Posterior vena cava (tissue), 2 donors: ENCODE measurements at regions not wholly inside any gene's neighbourhood (a gene's known extent, or its start where the extent isn't known, plus 50 kb on each side); places are given as distances from the start of the nearest gene placed in this dataset.

Experiments
- DNase-seq: peaks from one replicate; pipeline ENCODE4 v3.0.0-alpha.2; 2020; ENCODE audit warnings: low spot score
- intact Hi-C, 2 donors: fragments of 100-400 bp; cut with DNase I; formaldehyde crosslinking; loops; one replicate each; pipeline versions ENCODE4 v1.14.1 to v1.14.2; 2022 to 2023
- donor health status: DM: yes; HTN: yes; CAD: no.
- donor health status: DM: yes; HTN: yes; CAD: no.

DNA sequence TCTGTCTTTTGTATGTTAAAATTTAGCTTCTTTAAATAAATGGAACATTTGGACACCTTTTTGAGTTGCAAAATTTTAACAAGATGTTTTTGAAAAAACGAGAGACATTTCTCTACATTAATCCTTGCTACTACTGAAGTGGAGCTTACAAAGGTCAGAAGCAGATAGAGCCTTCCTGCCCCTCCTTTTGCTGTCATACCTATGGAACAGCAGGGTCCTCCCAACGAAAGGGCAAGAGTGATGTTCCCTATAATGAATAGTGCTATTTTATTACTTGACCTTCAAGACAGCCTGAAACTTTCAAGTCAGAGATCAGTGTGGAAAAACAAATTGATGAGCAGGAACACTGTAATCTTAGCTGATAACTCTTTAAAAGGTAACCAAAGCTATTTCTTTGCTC, 1538.9 kb downstream of the PLA2G4A start:
- intact Hi-C loops = no loop called here
- DNase-seq = no peak

DNA sequence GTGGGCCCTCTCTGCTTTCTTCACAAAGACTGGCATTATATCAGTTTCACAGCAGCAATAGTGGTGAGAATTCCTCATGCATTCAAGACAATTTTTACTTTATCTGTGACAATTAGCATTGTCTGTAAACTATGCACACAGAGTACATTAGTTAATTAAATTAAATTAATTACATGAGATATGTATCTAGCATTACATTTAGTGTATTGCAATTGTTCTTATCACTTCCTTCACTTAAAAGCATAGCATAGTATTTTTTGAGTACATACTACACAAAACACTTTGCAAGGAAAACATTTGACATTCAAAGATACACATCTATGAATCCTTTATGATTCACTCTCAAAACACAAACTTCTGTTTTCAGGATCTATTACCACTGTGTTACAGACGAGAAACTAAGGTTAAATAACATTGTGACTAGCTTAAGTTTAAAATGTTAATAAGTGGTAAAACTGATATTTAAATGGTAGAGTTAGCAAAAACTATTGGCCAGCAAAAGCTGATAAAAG, 1542.6 kb downstream of the PLA2G4A start:
- intact Hi-C loops = no loop called here
- DNase-seq = no peak

DNA sequence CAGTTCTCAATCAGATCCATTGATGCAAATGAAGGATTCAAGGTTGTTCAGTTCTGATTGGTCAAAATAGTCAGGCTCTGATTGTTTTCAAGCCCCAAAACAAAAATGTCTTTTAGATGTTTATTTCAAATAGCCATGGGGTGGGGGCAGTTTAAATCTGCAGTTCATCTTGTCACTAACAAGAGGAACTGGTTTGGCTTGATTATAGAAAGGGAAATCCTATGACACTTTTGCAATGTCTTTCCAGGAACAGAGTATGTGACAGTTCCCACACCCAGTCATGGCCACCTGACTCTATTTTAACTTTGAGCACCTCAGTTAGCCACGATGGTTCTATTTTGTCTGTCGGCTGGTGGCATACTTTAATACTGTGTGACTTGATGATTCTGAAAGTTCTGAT, 1544.1 kb downstream of the PLA2G4A start:
- no peak for DNase-seq
- intact Hi-C loops = no loop called here

DNA sequence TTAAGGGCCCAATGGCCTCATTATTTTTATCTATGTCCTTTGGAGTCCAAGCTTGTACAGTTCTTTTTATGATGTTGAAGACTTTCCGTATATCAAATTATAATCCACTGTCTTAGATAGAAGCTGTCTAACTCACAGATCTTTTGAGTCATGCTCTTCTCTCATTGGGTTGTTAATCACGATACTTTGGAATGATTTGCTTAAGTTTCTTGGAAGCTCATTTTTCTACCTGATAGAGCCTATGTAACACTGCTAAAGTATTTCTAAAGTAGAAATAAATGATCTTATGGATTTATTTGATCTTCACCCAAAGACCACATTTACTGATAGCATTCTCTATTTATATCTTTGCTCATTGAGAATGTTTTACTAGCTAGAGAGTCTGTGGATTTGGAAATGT, 1554.1 kb downstream of the PLA2G4A start:
- intact Hi-C loops = no loop called here
- DNase-seq = no peak

DNA sequence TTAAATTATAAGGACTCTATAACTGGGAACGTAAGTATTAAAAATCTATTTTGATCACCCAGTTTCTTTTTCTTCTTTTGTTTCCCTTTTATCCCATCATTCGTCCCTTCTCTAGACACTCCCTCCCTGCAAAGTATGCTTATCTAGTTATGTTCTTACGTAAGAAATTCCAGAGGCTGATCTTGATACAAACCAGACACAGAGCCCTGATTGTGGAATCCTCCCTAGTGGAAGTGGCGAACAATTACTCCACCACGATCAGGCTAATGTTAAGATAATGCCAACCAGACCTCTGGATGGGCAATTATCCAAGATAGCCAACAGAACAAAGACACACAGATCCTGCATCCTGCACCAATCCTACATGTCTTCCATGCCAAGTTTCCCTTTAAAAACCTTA, 1557.4 kb downstream of the PLA2G4A start:
- no peak for DNase-seq
- intact Hi-C loops = no loop called here

DNA sequence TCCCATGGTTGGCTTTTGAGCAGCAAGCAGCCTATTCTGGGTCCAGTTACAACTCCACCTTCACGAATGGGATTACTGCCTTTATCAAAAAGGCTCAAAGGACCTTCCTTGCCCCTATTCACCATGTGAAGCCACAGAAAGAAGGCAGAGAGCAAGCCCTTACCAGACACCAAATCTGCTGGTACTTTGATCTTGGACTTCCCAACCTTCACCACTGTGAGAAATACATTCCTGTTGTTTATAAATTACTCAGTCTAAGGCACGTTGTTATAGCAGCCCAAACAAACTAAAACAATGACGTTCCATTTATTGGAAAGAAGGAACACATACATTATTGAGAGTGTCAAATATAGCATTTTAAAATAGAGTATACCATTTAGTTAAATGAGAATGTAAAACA, 1557.9 kb downstream of the PLA2G4A start:
- intact Hi-C loops = no loop called here
- DNase-seq = no peak

DNA sequence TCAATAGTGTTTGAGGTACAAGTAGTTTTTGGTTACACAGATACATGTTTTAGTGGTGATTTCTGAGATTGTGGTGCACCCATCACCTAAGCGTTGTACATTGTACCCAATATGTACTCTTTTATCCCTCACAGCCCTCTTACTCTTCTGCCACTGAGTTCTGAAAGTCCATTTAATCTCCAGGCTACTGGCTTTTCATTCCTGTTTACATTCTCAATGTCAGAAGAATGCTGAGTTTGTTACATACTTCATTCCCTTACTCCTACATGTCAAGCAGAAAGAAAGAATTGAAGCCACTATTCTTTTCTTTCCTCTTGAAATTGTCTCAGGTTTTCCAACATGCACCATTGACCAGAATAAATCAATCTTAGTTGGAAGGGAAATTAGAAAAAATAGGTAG, 1565.9 kb downstream of the PLA2G4A start:
- no peak for DNase-seq
- intact Hi-C loops = no loop called here

DNA sequence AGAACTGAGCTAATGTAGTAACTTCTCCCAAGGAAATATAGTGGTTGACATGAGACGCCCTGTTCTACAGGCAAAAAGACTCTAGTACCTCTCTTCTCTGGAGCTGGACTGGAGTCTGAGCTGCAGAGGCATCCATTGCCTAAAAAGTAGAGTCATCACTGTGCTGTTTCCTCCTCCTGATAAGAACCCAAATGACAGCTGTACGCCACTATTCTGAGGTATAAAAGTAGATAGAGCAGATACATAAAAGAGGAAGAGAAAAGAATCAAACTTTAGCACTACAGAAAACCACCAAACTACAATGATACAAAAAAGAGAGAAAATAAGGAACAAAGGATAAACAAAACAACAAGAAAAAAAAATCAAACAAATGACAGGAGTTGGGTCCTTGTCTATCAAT, 1568.8 kb downstream of the PLA2G4A start:
- intact Hi-C loops = no loop called here
- DNase-seq = no peak

DNA sequence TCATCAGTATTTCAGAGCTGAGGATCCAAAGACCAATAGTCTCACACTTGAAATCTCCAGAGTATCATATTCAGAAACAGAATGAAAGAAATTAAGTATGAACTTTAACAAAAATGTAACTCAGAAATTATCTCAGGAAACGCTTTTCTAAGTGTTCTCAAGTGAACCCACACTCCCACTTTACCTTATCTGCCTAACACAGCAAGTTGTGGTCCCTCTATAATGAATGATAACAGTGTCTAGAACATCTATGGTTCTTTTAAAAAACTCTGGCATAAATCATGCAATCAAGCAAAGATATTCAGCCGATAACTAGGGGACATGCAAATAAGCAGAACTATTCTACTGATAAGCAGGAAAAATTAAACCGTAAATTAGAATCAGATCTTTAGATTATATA, 1574.2 kb downstream of the PLA2G4A start:
- intact Hi-C loops = no loop called here
- no peak for DNase-seq

DNA sequence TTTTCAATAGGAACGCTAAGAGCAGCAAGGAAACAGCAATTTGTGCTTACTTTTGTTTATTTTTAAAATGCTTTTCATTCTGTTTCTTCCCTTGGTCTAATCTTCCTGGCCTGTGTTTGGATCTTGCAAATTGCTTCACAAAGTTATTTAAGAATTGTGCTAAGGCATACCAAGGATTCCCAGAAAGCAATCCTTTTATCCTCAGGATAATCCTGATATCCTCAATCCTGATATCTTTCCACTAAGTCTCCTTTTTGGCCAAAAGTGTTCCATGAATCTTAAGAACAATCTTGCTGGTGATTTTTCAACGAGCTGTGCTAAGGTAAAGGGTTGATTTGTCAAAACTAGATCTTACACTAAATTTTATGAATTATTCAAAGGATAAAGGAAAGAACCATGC, 1577.9 kb downstream of the PLA2G4A start:
- no peak for DNase-seq
- intact Hi-C loops = no loop called here

DNA sequence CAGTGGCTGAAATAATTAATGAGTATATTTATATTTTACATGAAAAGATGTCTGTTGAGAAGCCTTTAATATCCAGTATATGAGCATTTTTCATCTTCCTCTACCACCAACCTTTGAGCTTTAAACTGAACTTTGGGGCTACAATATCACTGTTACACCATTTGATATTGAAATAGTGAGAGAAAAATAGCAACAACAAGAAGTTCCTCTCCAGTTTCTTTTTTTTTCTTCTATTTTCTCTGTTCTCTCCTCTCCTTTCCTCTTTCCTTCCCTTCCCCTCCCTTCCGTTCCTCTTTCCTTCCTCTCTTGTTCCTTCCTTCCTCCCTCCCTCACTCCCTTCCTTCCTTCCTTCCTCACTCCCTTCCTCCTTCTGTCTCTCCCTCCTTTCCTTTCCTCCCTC, 1591.4 kb downstream of the PLA2G4A start:
- no peak for DNase-seq
- intact Hi-C loops = no loop called here

DNA sequence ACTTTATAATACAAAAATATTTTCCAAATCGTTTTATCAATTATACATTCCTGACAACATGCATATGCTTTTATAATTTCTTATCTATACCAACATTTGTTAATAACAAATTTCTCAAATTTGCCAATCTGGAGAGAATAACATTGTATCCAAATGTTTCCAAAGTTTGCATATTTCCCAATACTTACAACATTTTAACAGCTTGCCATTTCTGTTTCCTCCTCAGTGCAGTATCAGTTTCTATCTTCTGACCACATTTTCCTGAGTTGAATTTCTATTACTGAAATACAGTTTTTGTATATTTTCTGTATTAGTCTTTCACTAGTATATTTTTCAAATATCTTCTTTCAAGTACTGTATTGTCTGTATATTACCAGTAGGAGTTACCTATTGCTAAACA, 1594.3 kb downstream of the PLA2G4A start:
- intact Hi-C loops = no loop called here
- no peak for DNase-seq

DNA sequence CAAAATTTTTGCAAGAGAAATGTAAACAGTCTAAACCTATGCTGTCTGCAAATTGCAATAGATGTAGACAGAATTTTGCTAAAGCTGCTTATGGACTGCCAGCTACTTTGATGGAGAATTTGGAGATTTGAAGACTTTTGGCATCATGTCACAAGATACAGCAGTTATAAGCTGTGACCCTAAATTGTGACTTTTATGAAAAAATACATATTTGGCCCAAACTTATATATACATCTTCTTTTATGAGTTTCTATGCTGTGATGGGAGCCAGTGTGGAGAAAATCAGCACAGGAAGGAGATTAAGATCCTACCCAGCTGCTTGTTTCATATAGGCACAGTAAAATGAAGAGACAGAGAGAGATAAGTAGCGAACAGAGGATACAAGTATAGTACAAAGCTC, 1595.4 kb downstream of the PLA2G4A start:
- intact Hi-C loops = no loop called here
- DNase-seq = no peak

DNA sequence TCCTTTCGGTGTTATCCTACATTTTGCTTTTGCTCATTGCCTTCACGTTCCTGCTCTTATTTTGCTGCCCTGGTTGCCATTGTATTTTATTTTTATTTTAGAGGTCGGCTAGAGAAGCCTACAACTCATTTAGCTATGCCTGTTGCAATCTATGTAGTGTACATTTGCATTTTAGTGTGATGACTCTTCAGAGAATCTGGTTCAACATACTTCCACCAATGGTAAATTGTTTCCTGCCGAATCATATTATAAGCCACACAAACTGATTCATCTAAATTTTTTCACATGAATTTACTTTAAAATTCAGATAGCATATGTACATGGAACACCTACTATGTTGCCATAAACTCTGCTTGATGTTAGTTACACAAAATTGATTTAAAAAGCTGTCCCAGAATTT, 1596.9 kb downstream of the PLA2G4A start:
- intact Hi-C loops = no loop called here
- DNase-seq = no peak

DNA sequence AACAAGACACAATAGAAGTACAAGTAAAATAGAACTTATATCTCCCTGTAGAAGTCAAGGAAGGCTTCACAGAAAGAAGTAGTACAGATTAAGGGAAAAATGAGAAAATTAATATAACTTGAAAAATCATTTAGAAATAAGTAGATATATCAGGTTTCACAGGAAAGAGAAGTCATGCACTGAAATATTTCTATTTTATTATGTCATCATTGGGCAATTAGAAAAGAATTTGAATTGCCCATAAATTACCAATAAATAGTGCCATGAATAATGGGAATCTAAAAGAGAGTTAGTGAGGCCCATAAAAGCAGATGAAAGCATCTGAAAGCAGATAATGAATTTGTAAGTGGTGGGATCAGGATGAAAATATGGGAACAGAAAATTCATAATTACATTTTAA, 1597.8 kb downstream of the PLA2G4A start:
- intact Hi-C loops = no loop called here
- no peak for DNase-seq

DNA sequence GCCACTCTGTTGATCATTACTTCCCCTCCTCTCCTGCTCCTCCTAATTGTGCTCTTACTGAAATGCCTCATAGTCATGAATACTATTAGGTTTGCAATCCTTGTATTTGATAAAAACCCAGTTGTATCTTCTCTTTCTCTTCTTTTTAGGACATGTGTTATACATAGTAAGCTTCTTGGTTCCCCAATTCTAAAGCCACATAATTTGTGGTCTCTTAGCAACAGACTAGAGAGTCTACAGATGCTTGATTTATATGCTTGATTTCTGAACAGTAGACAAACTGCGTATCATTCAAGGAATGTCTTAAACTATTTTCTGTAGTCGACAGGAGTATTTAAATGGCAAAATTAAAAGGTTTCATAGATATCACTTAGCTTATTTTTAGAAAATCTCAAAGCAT, 1598.9 kb downstream of the PLA2G4A start:
- no peak for DNase-seq
- intact Hi-C loops = no loop called here

DNA sequence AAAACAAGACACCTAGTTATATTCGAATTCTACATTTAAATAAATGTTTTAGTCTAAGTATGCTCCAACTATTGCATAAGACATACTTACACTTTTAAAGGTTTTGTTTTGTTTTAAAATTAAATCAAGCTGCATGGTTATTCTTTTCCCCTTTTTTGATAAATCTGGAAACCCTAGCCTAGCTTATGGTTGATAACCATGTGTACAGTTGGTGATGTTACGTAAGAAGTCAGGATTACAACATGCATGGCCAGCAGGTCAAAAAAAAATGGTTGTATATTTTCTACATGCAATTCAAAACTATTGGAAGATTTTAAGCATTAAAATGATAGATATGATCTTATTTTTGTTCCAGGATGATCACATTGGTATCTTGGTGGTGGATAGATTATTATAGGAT, 1600.6 kb downstream of the PLA2G4A start:
- DNase-seq = no peak
- intact Hi-C loops = no loop called here

DNA sequence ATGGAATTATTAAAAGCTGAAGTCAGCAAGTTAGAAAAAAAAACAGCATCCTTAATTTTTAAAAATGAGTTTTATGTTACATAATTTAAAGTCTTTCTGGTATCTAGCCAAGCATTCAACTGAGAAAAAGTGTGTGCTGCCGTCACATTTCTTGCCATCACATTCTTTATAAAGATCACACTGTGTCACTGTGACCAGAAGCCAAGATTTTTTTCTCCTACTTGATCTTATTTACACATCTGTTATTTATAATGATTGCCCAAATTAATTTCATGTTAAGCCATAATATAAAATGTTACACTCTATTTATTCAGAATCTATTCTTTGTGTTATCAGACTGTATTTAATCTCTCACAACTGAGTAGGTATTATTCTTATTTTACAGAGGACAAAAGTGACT, 1603.7 kb downstream of the PLA2G4A start:
- DNase-seq = no peak
- intact Hi-C loops = no loop called here

DNA sequence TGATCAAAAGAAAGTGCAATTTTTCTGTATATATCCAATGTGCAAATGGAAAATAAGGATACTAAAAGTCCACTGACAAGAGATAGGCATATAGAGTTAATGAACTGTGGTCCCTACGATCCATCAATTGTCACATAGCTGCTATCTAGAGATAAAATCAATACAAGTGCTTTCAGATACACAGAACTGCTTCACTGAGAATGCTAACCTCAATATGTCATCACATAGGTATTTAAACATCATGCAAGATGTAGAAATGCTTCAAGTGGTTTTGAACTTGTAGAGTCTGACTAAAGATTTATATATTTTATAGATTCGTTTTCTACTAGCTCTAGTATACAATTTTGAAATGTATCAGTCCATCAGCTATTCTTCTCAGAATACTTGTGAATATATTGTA, 1604.7 kb downstream of the PLA2G4A start:
- intact Hi-C loops = no loop called here

DNA sequence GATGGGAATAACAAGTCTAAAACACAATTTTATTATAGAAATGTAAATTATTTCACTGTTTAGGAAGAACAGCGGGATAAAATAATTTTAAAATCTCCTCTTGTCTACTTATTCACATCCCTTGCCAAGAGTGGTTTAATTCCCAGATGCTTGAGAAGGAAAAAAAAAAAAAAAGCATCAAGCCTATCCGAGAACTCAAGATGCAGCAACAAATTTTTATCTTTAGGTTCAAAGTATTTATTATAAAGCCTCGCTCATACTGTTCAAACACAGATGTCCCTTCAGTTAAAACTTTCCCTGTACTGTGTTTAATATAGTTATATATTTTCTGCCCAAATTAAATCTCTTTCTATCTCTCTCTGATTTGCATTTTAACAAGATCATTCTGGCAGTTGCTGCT, 1615.8 kb downstream of the PLA2G4A start:
- no peak for DNase-seq

More for the DNA sequence above, 1604.7 kb downstream of the PLA2G4A start:
- no peak for DNase-seq

DNA sequence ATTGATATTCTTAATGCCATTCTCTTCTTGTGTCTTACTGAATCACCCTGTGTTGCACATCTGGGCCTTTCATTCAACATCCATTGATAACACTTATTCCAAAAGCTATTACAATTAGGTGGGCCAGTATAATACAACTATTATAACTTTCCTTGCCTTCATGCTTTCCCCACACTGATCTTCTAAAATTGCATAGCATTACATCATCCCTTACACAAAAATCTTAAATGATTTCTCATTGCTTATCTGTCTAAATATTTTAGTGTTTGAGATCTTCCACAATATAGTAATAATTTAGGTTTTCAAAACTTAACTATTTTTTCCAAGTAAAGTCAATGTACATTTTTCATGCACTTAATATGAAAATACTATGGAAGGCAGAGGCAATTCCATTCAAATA, 1634.1 kb downstream of the PLA2G4A start:
- intact Hi-C loops = no loop called here
- DNase-seq = no peak

More for the DNA sequence above, 1615.8 kb downstream of the PLA2G4A start:
- intact Hi-C loops = no loop called here

DNA sequence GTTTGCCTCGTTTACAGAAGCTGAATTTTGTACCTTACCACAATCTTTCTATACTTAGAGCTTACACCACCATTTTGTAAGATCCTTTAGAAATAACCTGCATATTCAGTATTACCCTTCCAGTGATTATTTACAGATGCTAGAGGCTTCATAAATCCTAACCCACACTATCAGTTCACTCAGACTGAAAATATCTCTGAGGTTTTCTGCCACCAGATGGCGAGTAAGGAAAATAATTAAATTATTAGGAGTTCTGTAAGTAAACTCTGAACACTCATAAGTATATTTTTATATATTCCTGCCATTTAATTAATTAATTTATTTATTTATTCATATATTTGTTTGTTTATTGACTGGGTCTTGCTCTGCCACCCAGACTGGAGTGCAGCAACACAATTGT, 1635.2 kb downstream of the PLA2G4A start:
- intact Hi-C loops = no loop called here
- no peak for DNase-seq
